ENCODE measurements at regions not wholly inside any gene's neighbourhood (a gene's known extent, or its start where the extent isn't known, plus 50 kb on each side); places are given as distances from the start of the nearest gene placed in this dataset.

GRCh38 chr22:48629631-48630432 is 1197.8 kb downstream of the BRD1 start:
- H3K27ac ChIP-seq (ENCODE audit: low read depth) = no peak overlapping the region
- H3K4me2 ChIP-seq = no peak overlapping the region
- H3K4me1 Mint-ChIP-seq = peaks cover 39% of the 10 kb centered on the region
- peaks cover 3% of the 10 kb centered on the region for H3K27me3 Mint-ChIP-seq (ENCODE audit: insufficient read depth, low read depth, poor library complexity)
- no peaks in the 10 kb centered on the region for H3K36me3 Mint-ChIP-seq (ENCODE audit: low read depth)
- H3K79me2 ChIP-seq (replicated peaks; ENCODE audit: insufficient read depth) = no peaks in the 10 kb centered on the region
- TF ChIP-seq JUNB (IDR thresholded peaks at IDR 0.05; ENCODE audit: unreplicated experiment) (no peak), EZH2phosphoT487 (IDR thresholded peaks at IDR 0.05; ENCODE audit: unreplicated experiment) (no peak), CTCF (conservative IDR thresholded peaks at IDR 0.05; ENCODE audit: low read depth in 2 of 2) (no peak), EZH2 (IDR thresholded peaks at IDR 0.05; ENCODE audit: low read depth, unreplicated experiment) (no peak)
- no peaks in the 10 kb centered on the region for H4K20me1 ChIP-seq (replicated peaks; ENCODE audit: insufficient read depth)
- no peak overlapping the region for H3K4me3 ChIP-seq
- no peak overlapping the region for H3K4me3 Mint-ChIP-seq
- no peak for DNase-seq (ENCODE audit: low spot score)
- no peaks in the 10 kb centered on the region for H3K27me3 ChIP-seq (ENCODE audit: insufficient read depth)
- no peaks in the 10 kb centered on the region for H3F3A ChIP-seq (replicated peaks; ENCODE audit: low read depth)
- ATAC-seq = no peak
- no peaks in the 10 kb centered on the region for H3K4me1 ChIP-seq (ENCODE audit: insufficient read depth)
- no peak overlapping the region for H3K27ac Mint-ChIP-seq
- H2AFZ ChIP-seq = no peak overlapping the region
- no peaks in the 10 kb centered on the region for H3K9me2 ChIP-seq (ENCODE audit: insufficient read depth)
- no peaks in the 10 kb centered on the region for H3K36me3 ChIP-seq (ENCODE audit: insufficient read depth)
- H3K9me3 Mint-ChIP-seq = no peaks in the 10 kb centered on the region

- Histone ChIP-seq H3K36me3 (ENCODE audit: insufficient read depth) (no peaks in the 10 kb centered on the region), H3K27ac (ENCODE audit: low read depth) (no peak overlapping the region), H4K20me1 (replicated peaks; ENCODE audit: insufficient read depth) (no peaks in the 10 kb centered on the region), H3K4me3 (no peak overlapping the region), H2AFZ (no peak overlapping the region), H3K79me2 (replicated peaks; ENCODE audit: insufficient read depth) (no peaks in the 10 kb centered on the region), H3K4me2 (no peak overlapping the region), H3K4me1 (ENCODE audit: insufficient read depth) (no peaks in the 10 kb centered on the region), H3K27me3 (ENCODE audit: insufficient read depth) (no peaks in the 10 kb centered on the region), H3K9me2 (ENCODE audit: insufficient read depth) (no peaks in the 10 kb centered on the region), H3F3A (replicated peaks; ENCODE audit: low read depth) (no peaks in the 10 kb centered on the region)
- no peaks in the 10 kb centered on the region for H3K36me3 Mint-ChIP-seq (ENCODE audit: low read depth)
- ATAC-seq = peak; percentile 90
- peaks cover 3% of the 10 kb centered on the region for H3K27me3 Mint-ChIP-seq (ENCODE audit: insufficient read depth, low read depth, poor library complexity)
- H3K4me3 Mint-ChIP-seq = no peak overlapping the region
- peaks cover 39% of the 10 kb centered on the region for H3K4me1 Mint-ChIP-seq
- H3K9me3 Mint-ChIP-seq = no peaks in the 10 kb centered on the region
- no peak for DNase-seq (ENCODE audit: low spot score)
- TF ChIP-seq EZH2phosphoT487 (IDR thresholded peaks at IDR 0.05; ENCODE audit: unreplicated experiment) = no peak
- no peak for TF ChIP-seq ZNF331 (CRISPR knock-in tag; IDR thresholded peaks at IDR 0.05; ENCODE audit: low read depth)
- no peak for TF ChIP-seq CTCF (conservative IDR thresholded peaks at IDR 0.05; ENCODE audit: low read depth in 2 of 2)
- no peak for TF ChIP-seq ETS1 (IDR thresholded peaks at IDR 0.05)
- TF ChIP-seq EZH2 (IDR thresholded peaks at IDR 0.05; ENCODE audit: low read depth, unreplicated experiment) = no peak
- TF ChIP-seq NANOG (IDR thresholded peaks at IDR 0.05; ENCODE audit: borderline replicate concordance) = no peak
- TF ChIP-seq ZNF462 (CRISPR knock-in tag; IDR thresholded peaks at IDR 0.05) = no peak
- no peak overlapping the region; the same call in 1 of the 2 replicates for H3K27ac Mint-ChIP-seq
Observed at GRCh38 chr22:48628891-48629543, 1198.7 kb downstream of the BRD1 start.

All from GM23338 (cell line).